ENCODE measurements at regions not wholly inside any gene's neighbourhood (a gene's known extent, or its start where the extent isn't known, plus 50 kb on each side); places are given as distances from the start of the nearest gene placed in this dataset.

DNA sequence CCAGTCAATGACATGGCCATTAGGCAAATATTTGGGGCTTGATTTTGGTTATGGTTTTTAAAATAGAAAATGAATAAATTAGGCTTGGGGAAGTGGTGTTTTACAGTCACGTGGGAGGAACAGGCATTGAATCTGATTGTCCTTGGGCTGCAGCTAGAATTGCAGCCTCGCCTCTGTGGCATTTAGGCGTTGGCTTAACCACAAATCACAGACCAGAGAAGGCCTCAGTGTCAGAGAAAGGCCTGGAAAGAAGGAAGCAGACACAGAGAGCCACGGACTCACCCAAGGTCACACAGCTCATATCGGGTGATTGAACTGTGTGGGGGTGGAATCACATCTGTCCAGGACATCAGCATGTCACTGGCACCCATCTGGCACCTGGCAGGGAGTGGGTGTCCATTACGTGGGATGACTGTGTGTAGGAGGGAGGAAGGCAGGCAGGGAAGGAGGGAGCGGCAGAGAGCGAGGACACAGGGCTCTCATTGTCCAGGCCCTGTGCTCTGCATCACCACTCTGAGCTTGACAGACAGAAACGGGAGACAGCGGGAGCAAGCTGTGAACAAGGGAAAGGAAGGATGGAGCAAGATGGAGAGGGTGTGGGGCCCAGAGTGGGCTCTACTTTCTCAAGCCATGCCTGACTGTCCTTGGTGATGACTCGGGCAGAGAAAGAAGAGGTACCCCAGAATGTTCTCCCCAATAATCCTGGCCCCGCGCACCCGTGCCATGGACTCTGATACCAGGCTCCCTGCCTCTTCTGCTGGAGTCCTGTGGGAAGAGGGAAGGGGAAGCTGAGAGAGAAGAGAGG lies 186.4 kb downstream of the FAM43A start:
- TF ChIP-seq, protein P1, sequence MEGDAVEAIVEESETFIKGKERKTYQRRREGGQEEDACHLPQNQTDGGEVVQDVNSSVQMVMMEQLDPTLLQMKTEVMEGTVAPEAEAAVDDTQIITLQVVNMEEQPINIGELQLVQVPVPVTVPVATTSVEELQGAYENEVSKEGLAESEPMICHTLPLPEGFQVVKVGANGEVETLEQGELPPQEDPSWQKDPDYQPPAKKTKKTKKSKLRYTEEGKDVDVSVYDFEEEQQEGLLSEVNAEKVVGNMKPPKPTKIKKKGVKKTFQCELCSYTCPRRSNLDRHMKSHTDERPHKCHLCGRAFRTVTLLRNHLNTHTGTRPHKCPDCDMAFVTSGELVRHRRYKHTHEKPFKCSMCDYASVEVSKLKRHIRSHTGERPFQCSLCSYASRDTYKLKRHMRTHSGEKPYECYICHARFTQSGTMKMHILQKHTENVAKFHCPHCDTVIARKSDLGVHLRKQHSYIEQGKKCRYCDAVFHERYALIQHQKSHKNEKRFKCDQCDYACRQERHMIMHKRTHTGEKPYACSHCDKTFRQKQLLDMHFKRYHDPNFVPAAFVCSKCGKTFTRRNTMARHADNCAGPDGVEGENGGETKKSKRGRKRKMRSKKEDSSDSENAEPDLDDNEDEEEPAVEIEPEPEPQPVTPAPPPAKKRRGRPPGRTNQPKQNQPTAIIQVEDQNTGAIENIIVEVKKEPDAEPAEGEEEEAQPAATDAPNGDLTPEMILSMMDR (IDR thresholded peaks at IDR 0.05) = no peak
- TF ChIP-seq EZH2 (IDR thresholded peaks at IDR 0.05; ENCODE audit: borderline replicate concordance, insufficient read depth, low read depth, low read length, poor library complexity, severe bottlenecking) = no peak

Measured in B cell (primary cell).